Endodermal cell (in vitro differentiated cells): ENCODE measurements at regions not wholly inside any gene's neighbourhood (a gene's known extent, or its start where the extent isn't known, plus 50 kb on each side); places are given as distances from the start of the nearest gene placed in this dataset.

ENCODE experiments used
- DNase-seq: peaks from one replicate; pipeline ENCODE4 v3.0.0-alpha.2; 2017
- H3K27ac ChIP-seq: 2 replicates; pipeline ENCODE4 v1.5.1; 2013; ENCODE audit warnings: mild to moderate bottlenecking, low read depth, low read length, moderate library complexity
- H3K27me3 ChIP-seq: 2 replicates; pipeline ENCODE4 v1.6.1; 2013; ENCODE audit warnings: mild to moderate bottlenecking, low read length, moderate library complexity; ENCODE audit not compliant: insufficient read depth, control insufficient read depth, poor library complexity, severe bottlenecking
- H3K36me3 ChIP-seq: 2 replicates; pipeline ENCODE4 v1.7.0; 2013; ENCODE audit warnings: mild to moderate bottlenecking, low read length, moderate library complexity; ENCODE audit not compliant: control insufficient read depth, insufficient read depth
- H3K4me1 ChIP-seq: one replicate; pipeline ENCODE4 v1.7.0; 2013; ENCODE audit warnings: low read length; ENCODE audit not compliant: control insufficient read depth, insufficient read depth
- H3K4me3 ChIP-seq: 2 replicates; pipeline ENCODE4 v1.5.1; 2013; ENCODE audit warnings: mild to moderate bottlenecking, low read length, moderate library complexity
- H3K9ac ChIP-seq: 2 replicates; pipeline ENCODE4 v1.6.1; 2013; ENCODE audit warnings: mild to moderate bottlenecking, low read length, moderate library complexity; ENCODE audit not compliant: poor library complexity, severe bottlenecking; ENCODE audit errors: extremely low read depth
- H3K9me3 ChIP-seq: 2 replicates; pipeline ENCODE4 v1.6.1; 2013; ENCODE audit warnings: mild to moderate bottlenecking, low read length, moderate library complexity; ENCODE audit not compliant: control insufficient read depth
- H3K27ac Mint-ChIP-seq: 2 replicates; pipeline ENCODE4 v1.8.0; 2020; ENCODE audit warnings: mixed read lengths
- H3K27me3 Mint-ChIP-seq: 2 replicates; pipeline ENCODE4 v1.8.0; 2021; ENCODE audit warnings: mild to moderate bottlenecking, mixed read lengths; ENCODE audit not compliant: insufficient read depth
- H3K36me3 Mint-ChIP-seq: 2 replicates; pipeline ENCODE4 v1.8.0; 2020; ENCODE audit warnings: low read depth, mixed read lengths
- H3K4me1 Mint-ChIP-seq: 2 replicates; pipeline ENCODE4 v1.8.0; 2020; ENCODE audit warnings: mixed read lengths
- H3K4me3 Mint-ChIP-seq: 2 replicates; pipeline ENCODE4 v1.8.0; 2020; ENCODE audit warnings: mild to moderate bottlenecking, moderate library complexity, mixed read lengths
- H3K9me3 Mint-ChIP-seq: 2 replicates; pipeline ENCODE4 v1.8.0; 2020; ENCODE audit warnings: mild to moderate bottlenecking, mixed read lengths
- WGBS, 2 experiments: methylation state at CpG; one replicate each; pipeline versions ENCODE4 v1.1.5 to v1.1.7; 2013; ENCODE audit warnings: missing lambda C conversion rate in 2 of 2, mixed read lengths in 1 of 2; ENCODE audit not compliant: insufficient coverage in 1 of 2, insufficient read length in 1 of 2; 5-methylcytosine and 5-hydroxymethylcytosine counted together
- TF ChIP-seq, protein P1 (sequence below): fragments of 200-600 bp; sonication (generic); conservative IDR thresholded peaks from 2 replicates; pipeline ENCODE4 v1.5.0; 2021; ENCODE audit warnings: antibody characterized with exemption, mild to moderate bottlenecking

- Histone ChIP-seq H3K4me1 (no peaks in the 10 kb centered on the region), H3K27me3 (peaks cover 6% of the 10 kb centered on the region), H3K9me3 (no peaks in the 10 kb centered on the region), H3K36me3 (no peaks in the 10 kb centered on the region), H3K27ac (peak overlapping the region; percentile 94), H3K9ac (no peak overlapping the region), H3K4me3 (no peak overlapping the region)
- no peaks in the 10 kb centered on the region for H3K9me3 Mint-ChIP-seq
- no peak overlapping the region for H3K27ac Mint-ChIP-seq
- WGBS, 2 experiments = 50 to 77% methylated on average over 7 to 8 of the region's 8 CpGs
- H3K4me3 Mint-ChIP-seq = no peak overlapping the region
- DNase-seq = no peak
- H3K4me1 Mint-ChIP-seq = peaks cover 15% of the 10 kb centered on the region
- peaks cover 8% of the 10 kb centered on the region for H3K27me3 Mint-ChIP-seq
- no peaks in the 10 kb centered on the region for H3K36me3 Mint-ChIP-seq
- TF ChIP-seq, protein P1, sequence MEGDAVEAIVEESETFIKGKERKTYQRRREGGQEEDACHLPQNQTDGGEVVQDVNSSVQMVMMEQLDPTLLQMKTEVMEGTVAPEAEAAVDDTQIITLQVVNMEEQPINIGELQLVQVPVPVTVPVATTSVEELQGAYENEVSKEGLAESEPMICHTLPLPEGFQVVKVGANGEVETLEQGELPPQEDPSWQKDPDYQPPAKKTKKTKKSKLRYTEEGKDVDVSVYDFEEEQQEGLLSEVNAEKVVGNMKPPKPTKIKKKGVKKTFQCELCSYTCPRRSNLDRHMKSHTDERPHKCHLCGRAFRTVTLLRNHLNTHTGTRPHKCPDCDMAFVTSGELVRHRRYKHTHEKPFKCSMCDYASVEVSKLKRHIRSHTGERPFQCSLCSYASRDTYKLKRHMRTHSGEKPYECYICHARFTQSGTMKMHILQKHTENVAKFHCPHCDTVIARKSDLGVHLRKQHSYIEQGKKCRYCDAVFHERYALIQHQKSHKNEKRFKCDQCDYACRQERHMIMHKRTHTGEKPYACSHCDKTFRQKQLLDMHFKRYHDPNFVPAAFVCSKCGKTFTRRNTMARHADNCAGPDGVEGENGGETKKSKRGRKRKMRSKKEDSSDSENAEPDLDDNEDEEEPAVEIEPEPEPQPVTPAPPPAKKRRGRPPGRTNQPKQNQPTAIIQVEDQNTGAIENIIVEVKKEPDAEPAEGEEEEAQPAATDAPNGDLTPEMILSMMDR = no peak
Measured at GRCh38 chr11:19552656-19553260, 159.9 kb upstream of the NAV2 start.

- peaks cover 8% of the 10 kb centered on the region for H3K27me3 ChIP-seq
- H3K9me3 Mint-ChIP-seq = no peaks in the 10 kb centered on the region
- peaks cover 11% of the 10 kb centered on the region for H3K4me1 Mint-ChIP-seq
- no peaks in the 10 kb centered on the region for H3K36me3 ChIP-seq
- peak overlapping the region; percentile 94 for H3K27ac ChIP-seq
- no peaks in the 10 kb centered on the region for H3K36me3 Mint-ChIP-seq
- no peaks in the 10 kb centered on the region for H3K4me1 ChIP-seq
- H3K4me3 Mint-ChIP-seq = no peak overlapping the region
- TF ChIP-seq, protein P1 = no peak
- WGBS, 2 experiments = 65 to 84% methylated on average over 5 to 8 of the region's 8 CpGs
- H3K27ac Mint-ChIP-seq = no peak overlapping the region
- H3K4me3 ChIP-seq = no peak overlapping the region
- no peak overlapping the region for H3K9ac ChIP-seq
- H3K27me3 Mint-ChIP-seq = peaks cover 6% of the 10 kb centered on the region
- DNase-seq = no peak
- H3K9me3 ChIP-seq = no peaks in the 10 kb centered on the region
Measured at GRCh38 chr11:19552161-19552560, 160.5 kb upstream of the NAV2 start.

DNA sequence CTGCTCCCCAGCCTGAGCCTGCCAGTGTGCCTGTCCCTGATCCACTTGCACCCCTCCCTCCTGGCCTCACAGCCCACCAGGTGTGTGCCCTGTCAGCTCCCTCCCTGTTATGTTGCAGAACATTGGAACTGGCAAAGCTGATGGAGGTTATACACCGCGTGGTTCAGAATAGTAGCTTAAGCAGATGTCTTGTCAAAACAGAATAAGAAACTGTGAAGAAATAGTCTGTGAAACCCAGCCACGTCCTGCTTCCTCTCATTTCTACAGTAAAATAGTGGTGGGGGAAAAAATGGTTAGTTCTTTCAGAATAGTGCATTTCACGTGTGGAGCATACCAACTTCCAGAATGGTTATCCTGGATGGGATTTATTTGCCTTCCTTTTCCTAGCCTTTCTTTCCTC, 161.2 kb upstream of the NAV2 start:
- H3K36me3 Mint-ChIP-seq = no peaks in the 10 kb centered on the region
- H3K4me3 ChIP-seq = no peak overlapping the region
- DNase-seq = no peak
- H3K9me3 Mint-ChIP-seq = no peaks in the 10 kb centered on the region
- H3K27me3 ChIP-seq = peaks cover 10% of the 10 kb centered on the region
- H3K9ac ChIP-seq = no peak overlapping the region
- H3K27me3 Mint-ChIP-seq = peaks cover 6% of the 10 kb centered on the region
- TF ChIP-seq, protein P1 = no peak
- peaks cover 11% of the 10 kb centered on the region for H3K4me1 Mint-ChIP-seq
- H3K4me3 Mint-ChIP-seq = no peak overlapping the region
- H3K4me1 ChIP-seq = no peaks in the 10 kb centered on the region
- peak overlapping the region; percentile 94 for H3K27ac ChIP-seq
- H3K36me3 ChIP-seq = no peaks in the 10 kb centered on the region
- H3K27ac Mint-ChIP-seq = no peak overlapping the region
- 96 to 100% methylated on average over 1 to 4 of the region's 4 CpGs for WGBS, 2 experiments
- H3K9me3 ChIP-seq = no peaks in the 10 kb centered on the region
